ENCODE measurements at regions not wholly inside any gene's neighbourhood (a gene's known extent, or its start where the extent isn't known, plus 50 kb on each side); places are given as distances from the start of the nearest gene placed in this dataset.
A peak's percentile ranks its signal among the peaks of the same experiment; 100 is the strongest.

DNA sequence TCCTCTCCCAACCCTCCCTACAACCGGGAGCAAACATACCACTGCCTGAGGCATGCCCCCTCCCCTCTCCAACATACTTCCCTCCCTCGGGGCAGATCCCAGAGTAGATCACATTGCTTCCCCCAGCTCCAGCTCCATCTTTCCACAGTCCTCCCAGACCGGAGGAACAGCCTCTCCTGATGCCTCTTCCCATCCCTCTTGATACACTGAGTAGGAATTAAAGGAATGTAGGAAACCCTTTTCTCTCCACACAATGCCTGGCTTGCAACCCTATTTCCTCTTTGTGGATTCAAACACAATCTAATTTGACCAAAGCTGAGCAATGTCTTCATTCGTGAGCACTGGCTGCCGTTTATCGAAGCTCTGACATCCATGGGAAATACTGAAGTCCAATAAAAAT, 339.8 kb downstream of the BCOR start:
- no peak for DNase-seq

DNA sequence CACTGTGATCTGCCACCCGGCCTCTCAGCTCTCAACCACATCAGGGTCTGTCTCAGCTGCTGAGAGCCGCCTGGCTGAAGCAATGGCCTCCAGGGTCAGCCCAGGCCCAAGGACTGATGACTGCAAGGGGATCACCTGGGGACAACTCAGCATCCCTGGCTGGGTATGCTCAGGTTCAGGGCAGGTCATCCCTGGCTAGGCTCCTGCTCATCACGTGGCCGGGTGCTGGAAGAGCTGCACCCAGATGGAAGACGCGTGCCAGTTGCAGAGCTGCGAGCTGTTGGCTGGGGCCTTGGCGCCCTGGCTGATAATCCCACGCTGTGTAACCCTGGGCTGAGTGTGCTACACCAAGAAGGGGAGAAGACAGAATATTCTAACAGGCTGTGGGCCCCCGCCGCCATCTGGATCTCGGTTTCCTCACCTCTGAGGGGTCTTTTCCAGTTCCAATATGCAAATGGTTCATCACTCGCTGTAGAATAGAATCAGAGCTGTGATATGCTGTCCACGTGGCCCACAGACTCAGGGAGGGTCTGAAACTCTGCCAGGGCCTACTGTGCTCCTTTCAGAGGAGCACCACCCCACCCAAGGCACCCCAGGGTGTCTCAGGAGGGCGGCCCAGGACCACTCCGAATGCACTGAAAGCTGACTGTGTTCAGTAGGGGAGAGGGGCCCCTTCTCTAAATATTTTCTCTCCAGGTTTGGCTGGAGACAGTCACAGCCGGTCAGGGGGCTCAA, 338.8 kb downstream of the BCOR start:
- no peak for DNase-seq

DNA sequence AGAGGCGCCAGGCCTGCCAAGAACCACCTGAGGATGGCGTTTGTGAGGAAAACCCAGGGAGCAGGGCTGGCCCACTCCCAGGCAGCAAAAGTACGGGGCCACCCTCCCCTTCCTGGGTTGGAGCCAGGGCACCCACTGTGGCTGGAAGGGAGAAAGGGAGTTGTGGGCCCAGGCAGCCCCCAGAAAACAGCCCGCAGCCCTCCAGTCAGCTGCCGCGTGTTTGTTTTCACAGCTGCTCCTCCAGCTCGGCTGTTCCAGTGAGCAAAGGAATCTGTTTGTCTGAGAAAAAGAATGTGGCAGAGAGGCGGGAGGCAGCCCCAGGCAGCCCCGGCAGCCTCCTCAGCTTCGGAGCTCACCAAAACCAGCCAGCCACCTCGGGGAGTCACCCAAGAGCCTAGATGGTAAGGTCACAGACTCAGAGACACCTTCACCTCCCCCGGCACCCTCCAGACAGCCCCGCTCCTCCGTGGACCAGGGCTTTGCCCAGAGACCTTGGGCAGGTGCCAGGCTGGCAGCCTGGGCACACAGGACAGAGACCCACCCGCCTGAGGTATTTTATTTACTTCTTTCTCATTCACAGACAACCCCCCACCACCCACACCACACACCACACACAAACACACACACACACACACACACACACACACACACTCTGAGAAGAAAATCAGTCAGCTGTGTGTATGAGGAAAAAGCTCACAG, 338.1 kb downstream of the BCOR start:
- no peak for DNase-seq

DNA sequence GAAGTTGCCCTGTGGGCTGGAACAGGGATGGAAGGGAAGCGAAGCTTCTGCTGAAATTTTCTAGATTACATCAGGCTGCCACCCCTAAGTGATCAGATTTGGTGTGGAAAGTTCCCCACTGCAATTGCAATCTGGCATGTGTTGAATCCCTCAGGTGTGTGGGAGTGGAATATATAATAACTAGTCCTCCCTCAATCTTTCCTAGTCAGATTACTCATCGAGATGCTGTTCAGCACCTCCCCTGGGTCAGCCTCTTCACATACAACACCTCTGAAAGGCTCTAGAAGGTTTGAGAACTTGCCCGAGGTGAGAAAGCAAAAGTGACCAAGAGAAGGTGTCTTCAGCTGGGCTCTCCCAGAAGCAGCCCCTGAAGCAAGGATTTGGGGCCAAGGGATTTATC, 336.8 kb downstream of the BCOR start:
- no peak for DNase-seq

DNA sequence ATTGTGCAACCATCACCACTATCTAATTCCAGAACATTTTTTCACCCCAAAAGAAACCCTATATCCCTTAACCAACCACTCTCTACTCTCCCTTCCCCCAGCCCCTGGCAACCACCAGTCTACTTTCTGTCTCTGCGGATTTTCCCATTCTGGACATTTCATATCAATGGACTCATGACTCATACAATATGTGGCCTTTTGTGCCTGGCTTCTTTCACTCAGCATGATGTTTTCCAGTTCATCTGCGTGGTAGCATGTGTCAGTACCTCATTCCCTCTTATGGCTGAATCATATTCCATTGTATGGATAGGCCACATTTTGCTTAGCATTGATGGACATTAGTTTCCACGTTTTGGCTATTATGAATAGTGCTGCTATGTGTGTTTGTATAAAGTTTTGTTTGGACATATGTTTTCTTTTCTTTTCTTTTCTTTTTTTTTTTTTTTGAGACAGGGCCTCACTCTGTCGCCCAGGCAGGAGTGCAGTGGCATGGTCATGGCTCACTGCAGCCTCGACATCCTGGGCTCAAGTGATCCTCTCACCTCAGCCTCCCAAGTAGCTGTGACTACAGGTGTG, 335.4 kb downstream of the BCOR start:
- DNase-seq = no peak

DNA sequence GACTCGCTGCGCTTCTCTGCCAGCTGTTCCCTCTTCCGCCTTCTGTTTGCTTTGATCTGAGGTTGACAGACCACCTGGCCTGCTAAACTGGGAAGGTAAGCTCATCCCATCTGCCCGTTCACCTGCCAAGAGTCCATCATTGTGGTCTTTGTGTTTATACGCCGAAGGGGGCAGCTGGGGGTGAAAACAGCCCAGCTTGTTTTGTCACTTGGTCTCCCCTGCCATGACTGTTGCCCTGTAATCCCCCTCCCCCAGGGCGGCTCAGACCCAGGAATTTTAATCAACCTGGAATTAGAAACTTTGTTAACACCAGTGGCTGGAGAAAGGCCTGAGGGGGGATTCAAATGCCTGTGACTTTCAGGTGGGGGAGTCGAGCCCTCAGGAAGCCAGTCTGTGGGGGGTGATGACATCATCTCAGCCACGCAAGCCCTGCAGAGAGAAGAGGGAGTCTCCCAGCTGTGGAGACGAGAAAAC, 333.3 kb downstream of the BCOR start:
- peak; percentile 29 for DNase-seq

DNA sequence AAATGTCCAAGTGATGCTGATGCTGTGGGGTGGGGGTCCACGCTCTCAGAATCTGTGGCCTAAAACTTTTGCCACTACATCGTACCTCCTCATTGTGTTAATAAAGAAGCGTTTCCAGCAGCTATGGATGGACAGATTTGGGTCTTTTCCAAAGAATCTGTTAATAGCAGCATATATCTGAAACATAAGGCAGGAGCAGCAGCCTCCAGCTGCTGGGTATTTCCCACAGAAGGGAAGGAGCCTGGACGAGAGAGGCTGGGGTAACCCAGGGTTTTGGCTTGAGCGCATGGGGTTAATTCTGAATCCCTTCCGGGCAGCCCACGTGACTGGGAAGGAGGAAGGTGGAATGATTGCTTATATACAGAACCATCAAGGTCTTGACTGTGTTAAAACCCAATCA, 332.4 kb downstream of the BCOR start:
- DNase-seq = no peak

DNA sequence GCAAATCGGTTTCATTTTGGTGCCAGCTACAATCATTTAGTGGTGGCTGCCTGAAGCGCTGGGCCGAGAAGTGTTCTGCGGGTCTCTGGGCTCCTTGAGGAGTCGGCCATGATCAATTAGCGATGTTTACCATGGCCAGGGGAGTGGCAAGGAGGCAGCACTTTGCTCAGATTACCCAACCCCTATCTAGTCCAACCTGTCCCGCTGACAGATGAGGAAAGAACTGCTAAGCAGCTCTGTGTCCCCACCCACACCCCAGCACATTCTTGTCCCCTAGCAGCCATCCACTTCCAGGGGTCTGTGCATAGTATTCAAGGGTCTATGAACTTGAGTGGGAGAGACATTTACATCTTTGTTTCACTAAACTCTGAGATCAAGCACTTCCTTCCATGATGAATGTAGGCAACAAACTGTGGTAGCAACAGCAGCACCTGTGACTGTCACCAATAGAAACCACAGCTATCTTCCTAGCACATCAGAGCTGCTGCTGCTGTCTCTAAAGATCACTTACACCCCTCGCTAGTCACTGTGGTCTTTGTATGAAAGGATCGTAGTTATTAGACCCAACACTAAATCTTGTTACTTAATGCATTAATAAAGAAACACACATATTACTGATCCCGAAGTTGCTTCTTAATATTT, 331.6 kb downstream of the BCOR start:
- no peak for DNase-seq

DNA sequence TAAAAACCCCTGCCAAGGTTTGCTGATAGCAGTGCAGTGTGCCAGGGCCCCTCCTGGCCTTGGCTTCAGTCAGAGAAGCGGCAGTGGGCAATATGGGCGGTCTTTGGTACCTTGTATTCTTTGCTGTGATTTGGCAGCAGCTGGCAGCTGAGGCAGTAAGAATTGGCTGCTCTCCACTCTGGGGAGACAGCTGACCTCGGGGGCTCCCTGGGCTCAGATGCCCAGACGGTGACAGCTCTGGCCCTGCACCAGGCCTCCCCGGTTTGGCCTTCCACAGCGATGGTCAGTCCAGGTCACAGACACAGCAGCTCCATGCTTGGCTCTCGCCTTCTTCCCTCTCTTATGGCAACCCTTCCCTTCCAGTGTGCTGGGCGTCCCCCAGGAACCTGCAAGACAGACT, 330.9 kb downstream of the BCOR start:
- no peak for DNase-seq

DNA sequence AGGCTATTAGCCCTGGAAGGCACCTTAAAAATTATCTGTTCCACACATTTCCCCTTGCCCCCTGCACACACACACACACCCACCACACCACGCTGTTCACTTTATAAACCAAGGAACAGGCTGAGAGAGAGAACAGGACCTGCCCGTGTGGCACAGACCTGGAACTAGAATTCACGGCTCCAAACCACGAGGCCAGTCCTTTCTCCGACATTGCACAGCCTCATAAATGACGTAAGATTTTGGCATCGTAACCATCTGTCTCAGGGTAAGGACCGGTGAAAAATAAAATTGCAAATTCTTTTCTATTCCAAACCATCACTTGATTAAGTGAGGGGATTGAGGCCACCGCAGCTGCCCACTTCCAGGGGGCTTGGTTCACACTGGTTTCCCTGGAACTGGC, 330.3 kb downstream of the BCOR start:
- DNase-seq = no peak

DNA sequence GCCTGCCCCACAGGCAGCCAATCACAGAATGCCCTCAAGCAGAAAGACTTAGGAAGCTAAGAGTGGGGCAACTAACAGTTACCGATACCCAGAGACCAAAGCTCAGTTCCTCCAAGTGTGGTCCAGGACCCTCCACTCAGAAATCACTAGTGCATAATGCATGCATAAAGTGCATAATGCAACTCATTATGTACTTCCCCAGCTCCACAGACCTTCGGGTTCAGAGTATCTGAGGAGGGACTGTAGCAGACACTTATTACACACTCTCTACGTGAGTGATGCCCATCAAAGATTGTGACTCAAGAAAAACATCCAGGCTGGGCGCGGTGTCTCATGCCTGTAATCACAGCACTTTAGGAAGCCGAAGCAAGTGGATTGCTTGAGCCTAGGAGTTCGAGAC, 328.0 kb downstream of the BCOR start:
- no peak for DNase-seq

DNA sequence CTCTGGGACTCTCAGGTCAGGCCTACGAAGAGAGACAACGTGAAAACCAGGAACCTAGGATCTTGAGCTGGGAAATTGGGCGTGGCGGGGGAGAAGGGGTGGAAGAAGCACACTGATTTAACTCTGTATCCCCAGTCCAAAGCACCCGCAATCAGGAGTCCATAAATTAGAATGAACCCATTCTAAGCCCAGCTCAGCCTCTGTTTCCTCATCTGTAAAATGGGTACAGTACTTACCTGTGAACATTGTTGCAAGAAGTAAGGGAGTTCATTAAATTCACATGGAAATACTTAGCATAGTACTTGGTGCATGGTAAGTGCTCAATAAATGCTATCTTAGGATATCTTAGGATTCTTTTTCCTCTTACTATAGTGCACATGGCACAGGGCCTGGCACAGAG, 326.7 kb downstream of the BCOR start:
- DNase-seq = no peak

DNA sequence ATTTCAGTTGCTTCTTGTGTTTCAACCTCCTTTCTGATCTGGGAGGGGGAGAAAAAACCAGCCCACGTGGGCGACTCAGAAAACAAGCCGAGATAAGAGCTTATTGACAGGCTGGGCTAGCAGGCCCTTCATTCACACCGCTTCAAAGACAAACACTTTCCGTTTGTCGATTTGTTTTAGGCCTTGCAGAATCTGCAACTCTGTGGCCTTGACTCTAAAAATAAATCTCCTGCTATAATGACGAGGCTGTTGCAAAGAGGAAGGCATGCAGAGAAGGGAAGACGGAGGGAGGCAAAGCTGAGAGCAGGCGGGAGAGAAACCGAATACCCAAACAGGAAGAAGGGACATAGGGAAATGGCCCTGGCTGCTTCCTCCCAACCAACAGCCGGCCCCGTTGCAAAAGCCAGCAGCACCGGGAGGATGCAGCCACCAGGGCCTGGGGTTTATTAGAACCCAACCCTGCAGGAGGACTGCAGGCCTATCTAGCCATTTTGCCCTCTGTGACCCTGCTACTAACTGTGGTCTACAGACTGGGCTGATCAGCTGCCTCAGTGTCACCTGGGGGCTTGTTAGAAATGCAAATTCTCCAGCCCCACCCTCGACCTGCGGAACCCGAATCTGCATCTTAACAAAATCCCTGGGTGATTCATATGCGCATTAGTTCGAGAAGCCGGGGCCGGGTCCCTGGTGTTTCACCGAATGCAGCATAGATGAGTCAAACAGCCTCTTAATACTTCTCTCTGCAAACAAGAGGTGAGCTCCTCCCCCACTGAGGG, 325.5 kb downstream of the BCOR start:
- no peak for DNase-seq

DNA sequence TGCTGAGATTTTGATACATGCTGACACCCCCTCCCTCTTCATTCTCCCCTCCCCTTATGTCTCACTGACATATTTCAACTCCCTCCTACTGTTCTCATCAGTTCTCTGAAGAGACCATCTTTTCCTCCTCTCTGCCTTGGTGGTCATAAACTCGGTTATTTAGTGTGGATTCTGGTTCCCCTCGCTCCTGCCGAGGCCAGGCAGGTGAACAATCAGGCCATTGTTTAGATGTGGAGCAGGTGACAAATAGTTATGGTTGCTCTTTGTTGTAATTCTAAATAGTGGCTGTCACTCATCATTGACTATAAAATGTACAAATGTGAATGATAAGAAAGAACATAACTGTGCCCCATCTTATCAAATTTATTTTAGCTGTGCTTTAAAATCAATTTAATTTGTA, 324.6 kb downstream of the BCOR start:
- no peak for DNase-seq

DNA sequence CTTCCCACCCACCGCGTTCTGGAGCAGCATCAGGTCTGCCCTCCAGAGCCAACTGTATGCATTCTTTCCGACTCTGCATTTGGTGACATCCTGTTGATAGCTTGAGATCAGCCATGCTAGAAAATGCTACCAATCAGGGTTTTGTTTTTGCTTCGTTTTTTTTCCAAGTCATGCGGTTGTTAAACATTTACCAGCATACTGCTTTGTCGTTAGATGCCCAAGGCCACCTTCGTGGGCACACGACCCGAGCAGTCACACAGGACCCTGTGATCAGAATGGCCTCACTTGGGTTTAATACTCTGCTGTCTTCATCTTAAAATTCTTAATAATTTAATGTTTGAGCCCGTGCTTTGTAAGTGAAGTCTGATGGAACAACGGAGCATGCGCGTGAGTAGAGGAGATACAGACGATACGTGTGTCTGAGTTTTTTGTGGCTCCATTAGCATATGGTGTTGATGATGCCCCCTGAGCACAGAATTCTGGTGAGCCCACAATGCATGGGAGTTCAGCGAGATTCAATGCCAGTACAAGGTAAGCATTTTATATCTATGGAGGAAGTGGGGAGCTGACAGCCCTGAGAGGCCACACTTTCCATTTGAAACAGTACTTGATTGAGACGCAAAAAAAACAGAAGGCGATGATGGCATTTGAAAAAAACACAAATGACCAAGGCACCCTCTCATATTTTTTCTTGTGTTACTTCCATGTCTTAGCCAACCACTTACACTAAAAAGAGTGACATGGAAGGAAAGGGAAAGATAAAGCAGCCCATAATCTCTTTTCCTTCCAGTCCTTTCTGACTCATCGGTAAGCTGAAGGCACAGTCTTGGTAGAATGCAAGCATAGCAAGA, 323.6 kb downstream of the BCOR start:
- no peak for DNase-seq

DNA sequence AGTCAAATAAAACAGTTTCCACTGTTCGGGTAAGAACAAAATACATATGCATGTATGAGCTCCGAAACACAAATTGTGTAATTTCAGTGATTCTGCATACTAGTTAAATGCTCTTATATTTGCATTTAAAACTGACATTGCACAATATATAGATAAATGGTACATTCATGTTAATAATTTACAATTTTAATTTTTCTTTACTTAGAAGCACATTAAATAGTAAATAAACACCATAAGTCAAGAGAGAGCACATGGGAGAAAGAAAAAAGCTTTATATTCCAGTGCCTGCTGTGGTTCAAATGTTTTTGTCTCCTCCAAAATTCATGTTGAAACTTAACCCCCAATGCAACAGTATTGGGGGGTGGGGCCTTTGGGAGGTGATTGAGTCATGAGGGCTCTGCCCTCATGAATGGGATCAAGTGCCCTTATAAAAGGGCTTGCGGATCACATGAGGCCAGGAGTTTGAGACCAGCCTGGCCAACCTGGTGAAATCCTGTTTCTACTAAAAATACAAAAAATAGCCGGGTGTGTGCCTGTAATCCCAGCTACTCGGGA, 322.9 kb downstream of the BCOR start:
- no peak for DNase-seq

DNA sequence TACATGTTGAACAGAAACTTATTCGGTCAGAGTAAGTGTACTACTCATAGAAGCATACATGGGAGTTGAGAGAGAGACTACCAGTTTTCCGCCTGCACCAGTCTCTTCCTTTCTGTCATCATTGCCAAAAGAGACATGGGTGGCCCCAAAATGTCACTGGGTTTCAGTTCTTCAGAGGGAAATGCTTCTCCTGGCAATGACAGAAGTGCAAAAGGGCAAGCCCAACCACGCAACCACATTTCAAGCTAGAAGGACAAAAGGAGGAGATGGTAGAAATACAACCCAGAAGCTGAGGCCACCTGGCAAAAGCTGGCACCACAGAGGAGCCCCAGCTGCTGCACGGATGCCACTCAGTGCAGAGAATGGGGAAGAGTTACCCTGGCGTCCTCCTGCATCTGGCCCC, 320.1 kb downstream of the BCOR start:
- DNase-seq = no peak

DNA sequence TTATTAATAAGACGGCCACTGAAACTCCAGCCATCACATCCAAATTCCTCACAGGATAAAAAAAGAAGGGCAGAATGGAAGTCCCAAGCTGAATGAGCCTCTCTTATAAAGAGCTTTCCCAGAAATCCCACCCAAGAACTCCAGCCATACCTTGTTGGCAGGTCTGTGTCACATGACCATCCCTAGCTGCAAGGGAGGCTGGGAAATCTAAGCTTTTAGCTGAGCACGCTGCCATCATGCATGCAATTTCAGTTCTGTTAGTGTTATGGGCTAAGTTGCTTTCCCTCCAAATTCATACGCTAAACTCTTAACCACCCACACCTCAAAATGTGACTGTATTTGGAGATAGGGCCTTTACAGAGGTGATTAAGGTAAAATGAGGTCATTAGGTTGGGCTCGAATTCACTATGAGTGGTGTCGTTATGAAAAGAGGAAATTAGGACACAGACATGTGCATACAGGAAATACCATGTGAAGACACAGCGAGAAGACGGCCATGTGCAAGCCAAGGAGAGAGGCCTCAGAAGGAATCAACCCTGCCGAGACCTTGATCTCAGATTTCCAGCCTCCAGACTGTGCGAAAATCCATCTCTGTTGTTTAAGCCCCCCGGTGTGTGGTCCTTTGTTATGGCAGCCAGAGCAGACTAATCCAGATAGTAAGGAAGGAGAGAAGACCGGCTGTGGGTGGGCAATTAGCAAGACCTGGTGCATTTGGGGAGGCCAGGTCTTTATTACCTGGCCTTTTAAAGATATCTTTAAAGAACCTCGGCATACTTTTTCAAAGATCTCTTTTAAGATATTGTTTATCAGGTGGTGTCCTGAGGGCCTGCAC, 317.6 kb downstream of the BCOR start:
- DNase-seq = no peak

DNA sequence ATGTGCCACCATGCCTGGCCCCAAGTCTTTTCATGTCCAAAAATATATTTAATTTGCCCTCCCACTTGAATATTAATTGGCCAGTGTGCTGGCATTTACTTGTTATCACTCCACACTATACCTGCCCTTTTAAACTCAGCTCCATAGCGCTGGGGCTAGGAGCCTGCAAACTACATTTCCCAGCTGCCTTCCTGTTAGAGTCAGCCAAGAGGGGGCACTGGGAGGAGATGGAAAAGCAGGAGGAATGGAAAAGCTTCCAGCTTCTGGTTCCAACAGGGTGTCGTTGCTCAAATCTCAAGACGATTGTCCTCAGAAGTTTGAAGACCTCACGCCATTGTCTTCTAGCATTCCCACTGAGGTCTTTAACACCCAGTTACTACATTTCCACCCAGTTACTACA, 315.5 kb downstream of the BCOR start:
- no peak for DNase-seq

DNA sequence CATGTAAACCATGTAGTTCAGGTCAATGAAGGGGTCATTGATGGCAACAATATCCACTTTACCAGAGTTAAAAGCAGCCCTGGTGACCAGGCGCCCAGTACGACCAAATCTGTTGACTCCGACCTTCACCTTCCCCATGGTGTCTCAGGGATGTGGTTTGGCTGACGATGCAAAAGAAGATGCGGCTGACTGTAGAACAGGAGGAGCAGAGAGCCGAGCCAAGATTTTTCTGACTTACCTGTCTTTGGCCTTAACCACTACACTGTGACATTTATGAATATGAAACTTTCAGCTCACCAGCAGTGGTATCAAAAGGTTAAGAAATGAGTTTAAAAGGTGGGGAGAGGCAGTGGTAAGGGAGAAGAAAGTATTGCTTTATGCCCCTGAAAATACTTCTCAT, 309.8 kb downstream of the BCOR start:
- no peak for DNase-seq

DNA sequence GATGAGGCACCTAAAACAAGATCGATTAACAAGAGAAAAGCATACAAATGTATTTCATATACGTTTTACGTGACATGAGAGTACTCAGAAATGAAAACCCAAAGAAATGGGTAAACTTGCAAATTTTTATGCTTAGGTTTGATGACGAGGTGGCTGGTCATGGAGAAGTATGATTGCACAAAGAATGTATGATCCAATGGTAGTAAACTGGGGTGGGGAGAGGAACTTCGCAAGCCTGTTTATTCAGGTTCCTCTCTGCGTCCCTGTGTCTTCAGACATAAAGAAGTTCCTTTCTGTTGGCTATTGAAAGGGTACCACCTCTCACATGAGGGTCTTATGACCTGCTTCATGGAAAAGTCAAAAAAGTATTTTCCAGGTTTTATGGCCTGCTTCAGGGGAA, 309.2 kb downstream of the BCOR start:
- DNase-seq = no peak

All from NCI-H2171 (cell line).